Kidney glomerular epithelial cell (primary cell): ENCODE measurements at regions not wholly inside any gene's neighbourhood (a gene's known extent, or its start where the extent isn't known, plus 50 kb on each side); places are given as distances from the start of the nearest gene placed in this dataset.

Source experiments
- DNase-seq: peaks from one replicate; lab custom pipeline; 2025; lab: John Stamatoyannopoulos, UW

DNA sequence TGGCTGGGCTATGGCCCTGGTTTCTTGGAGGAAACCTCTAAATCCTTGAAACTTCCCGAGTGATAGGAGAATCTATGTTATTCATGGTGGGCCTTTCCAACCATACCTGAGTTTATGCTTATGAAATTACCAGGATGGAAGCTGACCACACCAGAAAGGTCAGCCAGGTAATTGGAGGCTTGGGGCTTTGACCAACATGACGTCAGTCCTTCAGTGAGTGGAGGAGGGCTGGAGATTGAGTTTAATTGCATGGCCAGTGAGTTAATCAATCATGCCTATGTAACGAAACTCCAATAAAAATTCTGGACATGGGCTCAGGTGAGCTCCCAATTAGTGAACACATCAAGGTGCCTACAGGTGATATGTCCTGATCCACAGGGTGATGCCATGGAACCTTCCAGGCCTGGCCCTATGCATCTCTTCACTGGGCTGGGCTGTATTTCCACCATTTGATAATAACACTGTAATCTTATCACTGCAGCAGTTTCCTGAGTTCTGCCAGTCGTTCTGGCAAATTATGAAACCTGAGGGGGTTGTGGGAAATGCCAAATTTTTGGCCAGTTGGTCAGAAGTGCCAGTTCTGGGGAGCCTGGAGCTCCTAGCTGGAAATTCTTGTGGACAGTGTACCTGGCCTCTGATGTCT is 106.5 kb downstream of the CDH26 start:
- DNase-seq: no peak

DNA sequence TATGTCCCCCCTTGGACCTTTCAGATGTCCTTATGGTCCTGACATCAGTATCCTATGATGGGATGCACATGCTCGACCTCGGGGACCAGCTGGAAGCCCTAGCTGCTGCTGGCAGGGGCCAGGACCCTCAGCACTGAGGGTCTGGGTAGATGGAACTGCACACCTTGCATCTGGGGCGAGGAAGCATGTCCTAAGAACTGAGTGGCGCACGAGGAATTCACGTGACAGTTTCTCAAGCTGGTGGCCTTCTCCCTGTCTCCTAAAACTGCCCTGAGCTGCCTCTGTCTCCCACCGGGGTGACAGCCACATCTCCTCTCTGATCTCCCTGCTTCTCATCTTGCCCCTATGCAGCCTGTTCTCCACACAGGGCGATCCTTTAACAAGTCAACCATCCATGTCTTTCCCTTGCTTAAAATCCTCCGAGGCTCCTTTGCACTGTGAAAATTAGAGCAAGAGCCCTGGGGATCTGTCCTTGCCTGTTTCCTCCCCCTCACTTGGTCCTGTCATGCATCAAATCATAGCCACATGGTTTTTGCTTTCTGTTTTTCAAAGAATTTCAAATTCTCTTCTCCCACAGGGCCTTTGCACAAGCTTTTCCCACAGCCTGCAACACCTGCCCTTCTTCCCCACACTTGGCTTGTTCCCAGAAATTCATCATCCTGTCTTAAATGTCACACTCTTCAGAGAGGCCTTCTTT is 107.7 kb downstream of the CDH26 start:
- DNase-seq: no peak

- no peak for DNase-seq
Observed at GRCh38 chr20:60066438-60066823, 108.2 kb downstream of the CDH26 start.

GRCh38 chr20:60068509-60068908 is 110.3 kb downstream of the CDH26 start:
- no peak for DNase-seq

DNA sequence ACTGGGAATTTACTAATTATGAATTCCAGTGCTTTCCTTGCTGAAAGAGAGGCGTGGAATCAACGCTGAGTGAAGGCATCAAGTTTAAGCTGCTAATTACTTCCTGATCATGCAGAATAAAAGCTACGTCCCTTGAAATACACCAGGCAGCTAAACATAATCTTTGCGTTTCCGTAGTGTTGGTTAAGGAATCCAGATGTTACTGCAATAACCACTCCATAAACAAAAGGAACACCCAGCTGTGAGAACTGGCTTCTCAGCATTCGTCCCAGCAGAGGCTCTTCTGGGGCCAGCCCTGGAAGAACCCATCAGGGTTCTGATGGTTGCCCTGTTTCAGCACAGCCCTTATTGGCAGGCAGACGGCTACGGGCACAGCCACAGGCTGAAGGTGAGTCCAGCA is 111.4 kb downstream of the CDH26 start:
- DNase-seq: no peak

- no peak for DNase-seq
Observed at GRCh38 chr20:60070791-60071190, 112.6 kb downstream of the CDH26 start.

DNA sequence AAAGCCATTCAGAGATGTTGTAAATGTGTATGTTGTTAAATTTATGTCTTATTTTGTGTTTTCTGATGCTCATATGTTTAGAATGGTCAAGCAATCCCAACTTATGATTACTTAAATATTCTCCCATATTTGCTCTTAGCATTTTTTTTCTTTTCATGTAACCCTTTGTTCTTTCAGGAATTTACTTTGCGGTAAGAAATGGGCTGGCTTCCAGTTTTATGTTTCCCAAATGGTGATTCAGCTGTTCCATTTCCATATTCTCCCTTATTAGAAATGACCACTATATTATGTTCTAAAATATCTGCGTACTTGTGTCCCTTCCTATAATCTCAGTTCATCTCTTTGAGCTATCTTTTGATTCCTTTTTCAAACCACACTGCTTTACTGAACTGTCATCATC is 113.7 kb downstream of the CDH26 start:
- DNase-seq: no peak

GRCh38 chr20:60073086-60073485 is 114.9 kb downstream of the CDH26 start:
- DNase-seq: no peak

GRCh38 chr20:60073504-60073903 is 115.3 kb downstream of the CDH26 start:
- no peak for DNase-seq

DNA sequence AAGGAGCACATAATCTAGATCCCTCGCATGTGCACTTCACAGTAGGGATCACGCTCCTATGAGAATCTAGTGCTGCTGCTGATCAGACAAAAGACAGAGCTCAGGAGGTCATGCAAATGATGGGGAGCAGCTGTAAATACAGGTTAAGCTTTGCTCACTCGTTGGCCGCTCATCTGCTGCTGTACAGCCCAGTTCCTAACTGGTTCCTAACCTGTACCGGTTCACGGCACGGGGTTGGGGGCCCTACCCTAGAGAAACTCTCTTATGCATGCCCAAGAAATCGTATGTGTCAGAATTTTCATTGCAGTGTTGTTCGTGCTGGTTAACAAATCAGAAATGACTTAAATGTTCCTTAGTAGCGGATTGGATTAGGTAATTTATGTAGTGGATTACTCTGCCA is 116.1 kb downstream of the CDH26 start:
- DNase-seq: no peak

GRCh38 chr20:60078351-60079250 is 120.4 kb downstream of the CDH26 start:
- no peak for DNase-seq

DNA sequence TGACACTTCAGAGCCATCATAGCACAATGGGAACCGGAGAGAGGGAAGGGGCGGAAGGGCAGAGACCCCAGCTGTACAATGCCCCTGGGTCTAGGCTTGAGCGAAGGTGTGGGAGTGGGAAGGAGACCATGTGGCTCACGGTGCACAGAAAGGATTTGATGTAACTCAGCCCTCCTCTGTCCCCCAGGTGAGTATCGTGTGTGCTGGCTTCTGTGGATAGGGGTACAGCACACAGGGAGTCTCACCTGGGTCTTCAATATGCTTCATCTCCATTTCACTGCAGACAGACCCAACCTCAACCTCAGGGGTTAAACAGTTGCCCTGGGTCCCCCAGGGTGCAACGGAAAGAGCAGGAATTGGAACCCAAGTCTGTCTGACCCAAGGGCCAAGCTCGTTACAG is 122.2 kb downstream of the CDH26 start:
- DNase-seq: no peak

DNA sequence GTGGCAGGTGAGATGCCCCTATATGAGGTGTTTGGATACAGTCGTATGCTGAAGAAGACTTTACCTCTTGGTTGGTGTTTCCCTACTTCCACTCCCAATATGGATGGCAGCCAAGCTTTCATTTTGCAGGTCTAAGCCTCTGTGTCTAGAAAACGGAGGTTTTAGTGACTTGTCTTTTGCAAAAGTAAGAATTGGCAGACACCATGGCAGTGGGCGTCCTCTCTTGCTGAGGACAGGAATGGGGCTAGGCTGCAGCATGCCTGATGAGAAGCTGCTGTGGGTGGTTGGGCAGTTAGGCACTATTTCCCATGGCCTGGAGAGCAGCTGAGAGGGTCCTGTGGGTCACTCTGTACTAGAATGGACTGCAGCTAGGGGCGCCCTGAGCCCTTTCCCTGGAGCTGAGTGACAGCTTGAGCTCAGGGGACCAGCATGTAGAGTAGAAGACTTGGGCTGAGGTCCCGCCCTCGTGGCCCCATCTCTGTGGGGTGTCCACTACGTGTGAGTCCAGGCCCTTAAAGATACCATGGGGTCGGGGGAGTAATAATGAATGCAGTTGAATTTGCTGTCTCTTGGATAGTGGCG is 127.4 kb downstream of the CDH26 start:
- DNase-seq: no peak

DNA sequence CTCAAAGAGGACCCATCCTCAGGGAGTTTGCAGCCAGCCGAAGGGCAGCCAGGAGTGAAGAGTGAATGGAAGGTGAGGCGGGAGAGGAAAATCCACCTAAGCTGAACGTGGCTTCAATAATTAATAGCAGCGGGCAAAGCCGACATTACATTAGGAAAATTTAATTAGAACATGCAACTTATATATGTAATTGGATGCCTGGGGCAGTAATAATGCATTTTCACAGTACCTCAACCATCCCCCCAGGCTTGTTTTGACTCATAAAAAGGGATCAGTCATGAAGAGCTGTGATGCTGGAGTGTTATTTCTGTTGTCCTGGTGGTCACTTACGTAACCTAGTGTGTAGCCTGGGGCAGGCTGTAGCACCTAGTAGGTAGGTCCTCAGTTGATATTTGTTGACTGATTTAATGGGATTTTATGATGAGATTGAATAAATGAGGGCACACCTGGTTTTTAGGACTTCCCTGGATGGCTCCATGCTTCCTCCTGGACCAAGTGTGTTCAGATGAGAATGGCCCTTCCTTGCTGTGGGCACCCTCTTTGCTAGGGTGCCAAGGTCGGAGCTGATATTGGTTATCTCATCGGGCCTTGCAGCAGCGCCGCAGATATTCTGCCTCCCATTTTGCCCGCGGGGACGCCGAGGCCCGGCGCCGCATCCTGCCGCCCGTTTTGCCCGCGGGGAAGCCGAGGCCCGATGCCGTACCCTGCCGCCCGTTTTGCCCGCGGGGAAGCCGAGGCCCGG is 128.8 kb downstream of the CDH26 start:
- no peak for DNase-seq

- no peak for DNase-seq
Observed at GRCh38 chr20:60087563-60088105, 129.4 kb downstream of the CDH26 start.

DNA sequence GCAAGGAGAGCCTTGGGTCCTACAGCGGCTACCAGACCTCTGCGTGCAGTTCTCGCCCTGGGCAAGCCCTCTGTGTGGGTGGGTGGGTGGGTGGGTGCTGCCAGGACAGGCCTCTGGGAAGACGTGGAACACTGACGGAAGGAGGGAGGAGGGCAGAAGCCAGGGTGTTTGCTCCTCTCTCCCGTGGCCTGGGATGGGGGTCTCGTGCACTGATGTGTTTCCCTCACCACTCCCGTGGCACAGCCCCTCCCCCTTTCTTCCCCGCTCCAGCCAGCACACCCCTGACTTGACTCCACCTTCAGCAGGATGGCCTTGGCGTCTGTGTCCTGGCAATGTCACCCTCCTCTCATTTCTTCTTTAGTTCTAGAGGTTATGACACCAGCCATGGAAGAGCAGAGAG is 130.0 kb downstream of the CDH26 start:
- no peak for DNase-seq

DNA sequence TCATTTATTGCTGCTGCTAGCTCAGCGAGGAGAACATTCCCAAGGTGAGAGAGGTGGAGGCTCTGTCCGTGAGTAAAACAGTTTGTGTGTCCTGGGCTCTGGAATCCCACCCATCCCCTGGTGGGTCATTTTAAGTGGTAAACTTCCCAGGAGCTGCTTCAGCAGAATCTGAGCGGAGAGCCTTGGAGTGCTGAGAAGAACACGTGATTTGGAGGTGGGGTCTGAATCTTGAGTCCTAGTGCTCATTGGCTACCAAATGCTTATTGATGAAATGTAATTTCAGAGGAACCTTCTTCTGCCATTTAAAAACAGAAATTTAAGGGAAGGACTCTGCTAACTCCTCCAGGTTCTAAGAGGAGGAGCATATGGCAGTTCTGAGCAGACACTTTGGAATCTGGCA is 132.4 kb downstream of the CDH26 start:
- DNase-seq: no peak

GRCh38 chr20:60091305-60091704 is 133.1 kb downstream of the CDH26 start:
- DNase-seq: no peak

DNA sequence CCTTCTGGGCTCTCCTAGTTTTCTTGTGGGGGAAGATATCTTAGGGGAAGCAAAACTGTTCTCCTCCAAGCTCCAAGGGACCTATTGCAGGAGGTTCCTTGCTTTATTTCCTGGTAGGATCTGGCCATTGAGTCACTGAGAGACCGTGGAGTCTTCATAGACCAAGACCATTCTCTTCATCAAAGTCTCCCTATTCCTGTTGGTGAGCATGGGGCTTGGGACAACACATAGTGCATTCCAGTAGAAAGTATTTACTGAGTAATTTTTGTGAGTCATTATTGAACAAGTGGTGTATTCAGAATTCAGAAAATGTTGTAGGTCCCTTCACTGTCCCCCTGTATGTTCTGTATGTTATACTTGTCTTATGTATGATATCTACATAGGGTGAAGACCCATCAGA is 133.6 kb downstream of the CDH26 start:
- DNase-seq: no peak

DNA sequence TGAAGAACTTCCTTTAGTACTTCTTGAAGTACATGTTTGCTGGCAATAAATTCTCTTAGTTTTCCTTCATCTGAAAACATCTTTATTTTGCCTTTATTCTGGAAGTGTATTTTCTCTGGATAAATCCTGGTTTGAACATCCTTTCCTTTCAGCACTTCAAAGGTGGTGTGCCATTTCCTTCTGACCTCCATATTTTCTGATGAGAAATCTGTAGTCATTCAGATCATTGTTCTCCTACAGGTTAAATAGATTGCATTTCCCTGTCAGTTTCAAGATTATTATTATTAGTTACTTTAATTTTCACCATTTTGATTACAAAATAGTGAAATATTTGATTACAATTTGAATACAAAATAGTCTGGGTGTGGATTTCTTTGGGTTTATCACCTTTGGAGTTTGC is 134.5 kb downstream of the CDH26 start:
- no peak for DNase-seq

GRCh38 chr20:60095456-60095855 is 137.2 kb downstream of the CDH26 start:
- DNase-seq: no peak

GRCh38 chr20:60096166-60096565 is 137.9 kb downstream of the CDH26 start:
- no peak for DNase-seq
